ENCODE measurements at regions not wholly inside any gene's neighbourhood (a gene's known extent, or its start where the extent isn't known, plus 50 kb on each side); places are given as distances from the start of the nearest gene placed in this dataset.

DNA sequence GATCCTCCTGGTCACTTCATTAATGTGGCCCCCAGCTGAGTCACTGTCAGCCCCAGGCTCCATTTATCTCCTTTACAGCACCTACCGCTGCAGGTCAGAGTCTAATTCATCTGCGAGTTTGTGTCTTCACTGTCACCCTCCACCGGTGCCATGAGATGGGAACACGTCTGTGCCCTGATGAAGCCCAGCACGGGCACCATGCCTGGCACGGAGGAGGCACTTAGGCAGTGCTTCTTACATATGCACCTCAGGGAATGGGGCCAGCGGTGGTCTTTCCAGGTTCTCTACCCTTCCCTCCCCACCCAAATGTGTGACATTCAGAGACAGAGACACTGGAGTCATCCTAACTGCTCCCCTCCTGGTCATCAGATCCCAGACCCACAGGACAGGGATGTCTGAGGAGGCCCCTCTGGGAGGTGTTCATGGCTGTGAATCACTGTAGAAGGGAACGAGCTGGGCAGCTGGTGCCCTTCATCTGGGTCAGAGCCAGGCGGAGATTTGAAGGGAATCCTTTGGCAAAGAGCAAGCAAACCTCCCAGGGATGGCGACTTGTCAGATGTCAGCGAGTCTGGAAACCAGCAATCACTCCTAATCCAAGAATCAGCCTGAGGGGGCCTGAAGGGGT, 364.6 kb downstream of the PREX1 start (continued):
- TF ChIP-seq, protein P1, sequence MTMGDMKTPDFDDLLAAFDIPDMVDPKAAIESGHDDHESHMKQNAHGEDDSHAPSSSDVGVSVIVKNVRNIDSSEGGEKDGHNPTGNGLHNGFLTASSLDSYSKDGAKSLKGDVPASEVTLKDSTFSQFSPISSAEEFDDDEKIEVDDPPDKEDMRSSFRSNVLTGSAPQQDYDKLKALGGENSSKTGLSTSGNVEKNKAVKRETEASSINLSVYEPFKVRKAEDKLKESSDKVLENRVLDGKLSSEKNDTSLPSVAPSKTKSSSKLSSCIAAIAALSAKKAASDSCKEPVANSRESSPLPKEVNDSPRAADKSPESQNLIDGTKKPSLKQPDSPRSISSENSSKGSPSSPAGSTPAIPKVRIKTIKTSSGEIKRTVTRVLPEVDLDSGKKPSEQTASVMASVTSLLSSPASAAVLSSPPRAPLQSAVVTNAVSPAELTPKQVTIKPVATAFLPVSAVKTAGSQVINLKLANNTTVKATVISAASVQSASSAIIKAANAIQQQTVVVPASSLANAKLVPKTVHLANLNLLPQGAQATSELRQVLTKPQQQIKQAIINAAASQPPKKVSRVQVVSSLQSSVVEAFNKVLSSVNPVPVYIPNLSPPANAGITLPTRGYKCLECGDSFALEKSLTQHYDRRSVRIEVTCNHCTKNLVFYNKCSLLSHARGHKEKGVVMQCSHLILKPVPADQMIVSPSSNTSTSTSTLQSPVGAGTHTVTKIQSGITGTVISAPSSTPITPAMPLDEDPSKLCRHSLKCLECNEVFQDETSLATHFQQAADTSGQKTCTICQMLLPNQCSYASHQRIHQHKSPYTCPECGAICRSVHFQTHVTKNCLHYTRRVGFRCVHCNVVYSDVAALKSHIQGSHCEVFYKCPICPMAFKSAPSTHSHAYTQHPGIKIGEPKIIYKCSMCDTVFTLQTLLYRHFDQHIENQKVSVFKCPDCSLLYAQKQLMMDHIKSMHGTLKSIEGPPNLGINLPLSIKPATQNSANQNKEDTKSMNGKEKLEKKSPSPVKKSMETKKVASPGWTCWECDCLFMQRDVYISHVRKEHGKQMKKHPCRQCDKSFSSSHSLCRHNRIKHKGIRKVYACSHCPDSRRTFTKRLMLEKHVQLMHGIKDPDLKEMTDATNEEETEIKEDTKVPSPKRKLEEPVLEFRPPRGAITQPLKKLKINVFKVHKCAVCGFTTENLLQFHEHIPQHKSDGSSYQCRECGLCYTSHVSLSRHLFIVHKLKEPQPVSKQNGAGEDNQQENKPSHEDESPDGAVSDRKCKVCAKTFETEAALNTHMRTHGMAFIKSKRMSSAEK (CRISPR knock-in tag; IDR thresholded peaks at IDR 0.05; ENCODE audit: borderline replicate concordance): no peak
- no peak for TF ChIP-seq ZNF121 (CRISPR knock-in tag; IDR thresholded peaks at IDR 0.05)
- TF ChIP-seq, protein P2, sequence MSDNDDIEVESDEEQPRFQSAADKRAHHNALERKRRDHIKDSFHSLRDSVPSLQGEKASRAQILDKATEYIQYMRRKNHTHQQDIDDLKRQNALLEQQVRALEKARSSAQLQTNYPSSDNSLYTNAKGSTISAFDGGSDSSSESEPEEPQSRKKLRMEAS (CRISPR knock-in tag; IDR thresholded peaks at IDR 0.05): no peak
- TF ChIP-seq, protein P3, sequence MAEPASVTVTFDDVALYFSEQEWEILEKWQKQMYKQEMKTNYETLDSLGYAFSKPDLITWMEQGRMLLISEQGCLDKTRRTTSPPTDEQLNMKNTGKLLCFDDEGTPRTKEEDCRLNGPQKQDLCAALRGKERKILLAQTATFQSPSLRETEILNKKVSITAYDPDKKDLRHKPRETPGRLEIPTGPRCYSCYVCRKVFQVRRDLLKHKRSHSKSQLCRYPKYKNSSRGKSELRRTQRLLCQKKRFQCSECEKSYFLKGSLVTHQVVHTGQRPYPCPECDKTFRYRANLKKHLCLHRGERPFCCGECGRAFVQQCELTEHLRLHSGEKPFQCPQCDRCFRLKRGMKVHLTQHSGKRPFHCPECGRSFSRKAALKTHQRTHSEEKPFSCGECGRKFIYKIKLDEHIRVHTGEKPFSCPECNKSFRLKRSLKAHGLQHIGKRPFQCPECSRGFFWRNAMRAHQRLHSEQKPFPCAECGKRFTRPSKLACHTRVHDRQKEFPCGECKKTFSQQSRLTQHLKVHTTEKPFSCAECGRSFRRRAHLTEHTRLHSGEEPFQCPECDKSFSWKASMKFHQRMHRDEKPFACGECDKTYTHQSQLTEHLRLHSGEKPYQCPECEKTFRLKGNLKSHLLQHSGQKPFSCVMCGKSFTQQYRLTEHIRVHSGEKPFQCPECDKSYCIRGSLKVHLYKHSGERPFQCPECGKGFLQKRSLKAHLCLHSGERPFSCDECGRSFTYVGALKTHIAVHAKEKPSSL (CRISPR knock-in tag; conservative IDR thresholded peaks at IDR 0.05): no peak
- TF ChIP-seq, protein P4, sequence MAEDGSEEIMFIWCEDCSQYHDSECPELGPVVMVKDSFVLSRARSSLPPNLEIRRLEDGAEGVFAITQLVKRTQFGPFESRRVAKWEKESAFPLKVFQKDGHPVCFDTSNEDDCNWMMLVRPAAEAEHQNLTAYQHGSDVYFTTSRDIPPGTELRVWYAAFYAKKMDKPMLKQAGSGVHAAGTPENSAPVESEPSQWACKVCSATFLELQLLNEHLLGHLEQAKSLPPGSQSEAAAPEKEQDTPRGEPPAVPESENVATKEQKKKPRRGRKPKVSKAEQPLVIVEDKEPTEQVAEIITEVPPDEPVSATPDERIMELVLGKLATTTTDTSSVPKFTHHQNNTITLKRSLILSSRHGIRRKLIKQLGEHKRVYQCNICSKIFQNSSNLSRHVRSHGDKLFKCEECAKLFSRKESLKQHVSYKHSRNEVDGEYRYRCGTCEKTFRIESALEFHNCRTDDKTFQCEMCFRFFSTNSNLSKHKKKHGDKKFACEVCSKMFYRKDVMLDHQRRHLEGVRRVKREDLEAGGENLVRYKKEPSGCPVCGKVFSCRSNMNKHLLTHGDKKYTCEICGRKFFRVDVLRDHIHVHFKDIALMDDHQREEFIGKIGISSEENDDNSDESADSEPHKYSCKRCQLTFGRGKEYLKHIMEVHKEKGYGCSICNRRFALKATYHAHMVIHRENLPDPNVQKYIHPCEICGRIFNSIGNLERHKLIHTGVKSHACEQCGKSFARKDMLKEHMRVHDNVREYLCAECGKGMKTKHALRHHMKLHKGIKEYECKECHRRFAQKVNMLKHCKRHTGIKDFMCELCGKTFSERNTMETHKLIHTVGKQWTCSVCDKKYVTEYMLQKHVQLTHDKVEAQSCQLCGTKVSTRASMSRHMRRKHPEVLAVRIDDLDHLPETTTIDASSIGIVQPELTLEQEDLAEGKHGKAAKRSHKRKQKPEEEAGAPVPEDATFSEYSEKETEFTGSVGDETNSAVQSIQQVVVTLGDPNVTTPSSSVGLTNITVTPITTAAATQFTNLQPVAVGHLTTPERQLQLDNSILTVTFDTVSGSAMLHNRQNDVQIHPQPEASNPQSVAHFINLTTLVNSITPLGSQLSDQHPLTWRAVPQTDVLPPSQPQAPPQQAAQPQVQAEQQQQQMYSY (CRISPR knock-in tag; IDR thresholded peaks at IDR 0.05): no peak
- TF ChIP-seq RELA (CRISPR knock-in tag; IDR thresholded peaks at IDR 0.05; ENCODE audit: borderline replicate concordance): no peak
- no peak for TF ChIP-seq ZNF138 (CRISPR knock-in tag; conservative IDR thresholded peaks at IDR 0.05)
- TF ChIP-seq FOXP1 (CRISPR knock-in tag; IDR thresholded peaks at IDR 0.05; ENCODE audit: borderline replicate concordance): no peak
- TF ChIP-seq, protein P5, sequence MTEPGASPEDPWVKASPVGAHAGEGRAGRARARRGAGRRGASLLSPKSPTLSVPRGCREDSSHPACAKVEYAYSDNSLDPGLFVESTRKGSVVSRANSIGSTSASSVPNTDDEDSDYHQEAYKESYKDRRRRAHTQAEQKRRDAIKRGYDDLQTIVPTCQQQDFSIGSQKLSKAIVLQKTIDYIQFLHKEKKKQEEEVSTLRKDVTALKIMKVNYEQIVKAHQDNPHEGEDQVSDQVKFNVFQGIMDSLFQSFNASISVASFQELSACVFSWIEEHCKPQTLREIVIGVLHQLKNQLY (CRISPR knock-in tag; IDR thresholded peaks at IDR 0.05): no peak
- TF ChIP-seq FOXJ3 (CRISPR knock-in tag; IDR thresholded peaks at IDR 0.05; ENCODE audit: borderline replicate concordance): no peak
- no peak for TF ChIP-seq NR1H2 (CRISPR knock-in tag; IDR thresholded peaks at IDR 0.05)

DNA sequence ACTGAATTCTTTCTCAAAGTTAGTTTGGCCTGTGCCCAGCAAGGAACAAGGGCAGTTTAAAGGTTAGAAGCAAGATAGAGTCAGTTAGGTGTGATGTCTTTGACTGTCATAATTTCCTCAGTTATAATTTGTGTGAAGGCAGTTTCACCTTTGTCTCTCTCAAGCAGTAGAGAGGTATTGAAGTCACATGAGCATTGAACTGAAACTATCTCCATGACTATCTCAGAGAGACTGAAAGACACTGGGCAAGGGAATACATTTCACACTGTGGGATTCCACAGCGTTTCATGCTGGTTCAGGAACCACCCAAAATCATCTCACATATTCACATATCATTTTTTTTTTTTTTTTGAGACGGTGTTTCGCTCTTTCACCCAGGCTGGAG, 366.1 kb downstream of the PREX1 start:
- POLR2A ChIA-PET: no interaction called here

More for the DNA sequence above, 366.1 kb downstream of the PREX1 start:
- ATAC-seq (no peak), DNase-seq (ENCODE audit: low spot score) (no peak)
- peaks cover 13% of the 10 kb centered on the region for H3K9me3 Mint-ChIP-seq
- H3K4me1 Mint-ChIP-seq: peaks cover 9% of the 10 kb centered on the region
- no peaks in the 10 kb centered on the region for H3K36me3 Mint-ChIP-seq
- no peak overlapping the region for H3K27ac Mint-ChIP-seq
- CTCF ChIA-PET: no interaction called here
- no peak overlapping the region for H3K4me3 Mint-ChIP-seq
- no peaks in the 10 kb centered on the region for H3K27me3 Mint-ChIP-seq (ENCODE audit: low read depth)
- TF ChIP-seq, protein P6, sequence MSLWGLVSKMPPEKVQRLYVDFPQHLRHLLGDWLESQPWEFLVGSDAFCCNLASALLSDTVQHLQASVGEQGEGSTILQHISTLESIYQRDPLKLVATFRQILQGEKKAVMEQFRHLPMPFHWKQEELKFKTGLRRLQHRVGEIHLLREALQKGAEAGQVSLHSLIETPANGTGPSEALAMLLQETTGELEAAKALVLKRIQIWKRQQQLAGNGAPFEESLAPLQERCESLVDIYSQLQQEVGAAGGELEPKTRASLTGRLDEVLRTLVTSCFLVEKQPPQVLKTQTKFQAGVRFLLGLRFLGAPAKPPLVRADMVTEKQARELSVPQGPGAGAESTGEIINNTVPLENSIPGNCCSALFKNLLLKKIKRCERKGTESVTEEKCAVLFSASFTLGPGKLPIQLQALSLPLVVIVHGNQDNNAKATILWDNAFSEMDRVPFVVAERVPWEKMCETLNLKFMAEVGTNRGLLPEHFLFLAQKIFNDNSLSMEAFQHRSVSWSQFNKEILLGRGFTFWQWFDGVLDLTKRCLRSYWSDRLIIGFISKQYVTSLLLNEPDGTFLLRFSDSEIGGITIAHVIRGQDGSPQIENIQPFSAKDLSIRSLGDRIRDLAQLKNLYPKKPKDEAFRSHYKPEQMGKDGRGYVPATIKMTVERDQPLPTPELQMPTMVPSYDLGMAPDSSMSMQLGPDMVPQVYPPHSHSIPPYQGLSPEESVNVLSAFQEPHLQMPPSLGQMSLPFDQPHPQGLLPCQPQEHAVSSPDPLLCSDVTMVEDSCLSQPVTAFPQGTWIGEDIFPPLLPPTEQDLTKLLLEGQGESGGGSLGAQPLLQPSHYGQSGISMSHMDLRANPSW (CRISPR knock-in tag; conservative IDR thresholded peaks at IDR 0.05; ENCODE audit: low read depth): no peak
- TF ChIP-seq ELF4 (CRISPR knock-in tag; IDR thresholded peaks at IDR 0.05; ENCODE audit: low read depth) (no peak), NFATC4 (CRISPR knock-in tag; IDR thresholded peaks at IDR 0.05) (no peak), MYBL2 (CRISPR knock-in tag; IDR thresholded peaks at IDR 0.05) (no peak), ZNF671 (CRISPR knock-in tag; IDR thresholded peaks at IDR 0.05) (no peak)
